ENCODE measurements at regions not wholly inside any gene's neighbourhood (a gene's known extent, or its start where the extent isn't known, plus 50 kb on each side); places are given as distances from the start of the nearest gene placed in this dataset.
"Not testable (repeated sequence)": the region's sequence is repeated elsewhere in the genome, so short reads cannot be mapped to it uniquely, and the experiment has no call there.

- no peak for ATAC-seq
- intact Hi-C loops (cut with DNase I): no loop called here
Observed at GRCh38 chr9:136611606-136612005, 51.1 kb upstream of the EGFL7 start.

GRCh38 chr9:136611119-136611518, 51.6 kb upstream of the EGFL7 start:
- ATAC-seq (no peak), DNase-seq (ENCODE audit: low spot score) (no peak)
- intact Hi-C loops (cut with DNase I): no loop called here

More at GRCh38 chr9:136611606-136612005, 51.1 kb upstream of the EGFL7 start:
- no peak for DNase-seq (ENCODE audit: low spot score)

- ATAC-seq (no peak), DNase-seq (ENCODE audit: low spot score) (no peak)
- intact Hi-C loops (cut with DNase I): no loop called here
Observed at GRCh38 chr9:136610426-136610825, 52.3 kb upstream of the EGFL7 start.

GRCh38 chr9:136609838-136610311, 52.8 kb upstream of the EGFL7 start:
- DNase-seq (ENCODE audit: low spot score) (no peak), ATAC-seq (no peak)
- intact Hi-C loops (cut with DNase I): no loop called here

GRCh38 chr9:136609160-136609475, 53.6 kb upstream of the EGFL7 start:
- DNase-seq (ENCODE audit: low spot score) (no peak), ATAC-seq (no peak)
- intact Hi-C loops (cut with DNase I): no loop called here

GRCh38 chr9:136608348-136609159, 54.2 kb upstream of the EGFL7 start:
- intact Hi-C loops (cut with DNase I): no loop called here
- no peak for ATAC-seq

GRCh38 chr9:136607334-136607919, 55.3 kb upstream of the EGFL7 start:
- intact Hi-C loops (cut with DNase I): no loop called here

More at GRCh38 chr9:136608348-136609159, 54.2 kb upstream of the EGFL7 start:
- DNase-seq (ENCODE audit: low spot score): no peak

GRCh38 chr9:136606687-136607333, 55.9 kb upstream of the EGFL7 start:
- ATAC-seq (no peak), DNase-seq (ENCODE audit: low spot score) (no peak)
- intact Hi-C loops (cut with DNase I): no loop called here

More at GRCh38 chr9:136607334-136607919, 55.3 kb upstream of the EGFL7 start:
- DNase-seq (ENCODE audit: low spot score) (no peak), ATAC-seq (no peak)

GRCh38 chr9:136605988-136606660, 56.6 kb upstream of the EGFL7 start:
- intact Hi-C loops (cut with DNase I): no loop called here
- peak; percentile 21 for ATAC-seq
- no peak for DNase-seq (ENCODE audit: low spot score)

- intact Hi-C loops (cut with DNase I): no loop called here
- ATAC-seq: no peak
- DNase-seq (ENCODE audit: low spot score): no peak
Observed at GRCh38 chr9:136604823-136605525, 57.7 kb upstream of the EGFL7 start.

GRCh38 chr9:136603901-136604814, 58.3 kb upstream of the NOTCH1 start:
- ATAC-seq (no peak), DNase-seq (ENCODE audit: low spot score) (no peak)
- intact Hi-C loops (cut with DNase I): no loop called here

GRCh38 chr9:136603216-136603615, 57.4 kb upstream of the NOTCH1 start:
- no peak for ATAC-seq
- intact Hi-C loops (cut with DNase I): no loop called here
- no peak for DNase-seq (ENCODE audit: low spot score)

- ATAC-seq: no peak
- DNase-seq (ENCODE audit: low spot score): no peak
- intact Hi-C loops (cut with DNase I): no loop called here
Observed at GRCh38 chr9:136602193-136602885, 56.5 kb upstream of the NOTCH1 start.

- intact Hi-C loops (cut with DNase I); ATAC-seq; DNase-seq (ENCODE audit: low spot score): not testable (repeated sequence)
Observed at GRCh38 chr9:136601250-136601973, 55.6 kb upstream of the NOTCH1 start.

- DNase-seq (ENCODE audit: low spot score) (no peak), ATAC-seq (peak; percentile 80)
- intact Hi-C loops (cut with DNase I): no loop called here
Observed at GRCh38 chr9:136599811-136600660, 54.2 kb upstream of the NOTCH1 start.

- ATAC-seq: peak; percentile 3
Observed at GRCh38 chr9:136599074-136599531, 53.3 kb upstream of the NOTCH1 start.

More at GRCh38 chr9:136599074-136599531, 53.3 kb upstream of the NOTCH1 start:
- DNase-seq (ENCODE audit: low spot score): no peak
- intact Hi-C loops (cut with DNase I): no loop called here
